ENCODE measurements at regions not wholly inside any gene's neighbourhood (a gene's known extent, or its start where the extent isn't known, plus 50 kb on each side); places are given as distances from the start of the nearest gene placed in this dataset.
"Not testable (repeated sequence)": the region's sequence is repeated elsewhere in the genome, so short reads cannot be mapped to it uniquely, and the experiment has no call there.

DNA sequence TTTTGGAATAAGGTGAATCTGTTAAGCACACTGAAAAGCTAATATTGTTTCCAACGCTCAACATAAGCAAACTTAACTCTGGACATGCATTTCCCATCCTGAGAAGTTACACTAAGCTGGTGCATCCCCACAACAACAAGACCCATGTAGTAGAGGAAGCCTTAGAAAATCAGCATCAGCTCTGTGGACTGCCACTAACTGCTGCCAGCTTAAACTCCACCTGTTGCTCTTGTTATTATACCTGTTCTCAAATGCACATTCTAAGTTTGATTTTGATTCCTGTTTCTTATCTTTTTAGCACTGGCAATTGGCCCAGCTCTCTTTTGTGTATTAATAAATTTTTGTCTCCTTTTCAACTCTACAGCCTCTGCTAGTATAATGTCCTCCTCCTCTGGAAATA is 924.8 kb downstream of the DNAH5 start:
- no peak for DNase-seq

DNA sequence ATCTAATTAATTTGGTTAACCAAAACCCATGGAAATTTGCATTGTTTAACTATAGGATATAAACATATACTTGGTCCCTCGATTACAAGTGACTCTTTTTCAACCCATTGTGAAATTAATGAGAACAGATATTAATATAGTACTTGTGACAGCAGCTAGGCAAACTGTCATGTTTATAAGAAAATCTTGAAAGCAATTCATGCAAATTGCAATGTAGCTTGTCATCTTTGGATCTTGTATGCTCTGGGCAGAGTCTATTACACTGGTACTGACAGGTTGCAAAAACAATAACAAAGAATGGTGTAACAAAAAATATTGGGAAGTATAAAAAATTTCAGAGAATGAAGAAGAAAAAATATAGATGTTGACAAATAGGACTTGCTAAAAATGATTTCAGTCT is 941.0 kb downstream of the DNAH5 start:
- DNase-seq: no peak

DNA sequence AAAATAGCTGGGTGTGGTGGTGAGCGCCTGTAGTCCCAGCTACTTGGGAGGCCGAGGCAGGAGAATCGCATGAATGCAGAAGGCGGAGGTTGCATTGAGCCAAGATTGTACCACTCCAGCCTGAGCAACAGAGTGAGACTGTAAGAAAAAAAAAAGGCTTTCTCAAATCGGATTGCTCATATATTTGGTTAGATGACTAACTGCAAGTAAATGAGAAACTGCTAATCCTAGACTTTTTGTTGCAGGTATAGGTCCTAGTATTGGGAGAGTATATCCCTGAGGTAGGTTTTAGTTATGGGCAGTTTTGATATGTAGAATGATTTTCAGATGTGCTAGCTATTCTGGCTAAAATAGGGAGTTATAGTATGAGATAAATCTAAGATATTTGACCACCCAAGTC is 944.8 kb downstream of the DNAH5 start:
- no peak for DNase-seq

DNA sequence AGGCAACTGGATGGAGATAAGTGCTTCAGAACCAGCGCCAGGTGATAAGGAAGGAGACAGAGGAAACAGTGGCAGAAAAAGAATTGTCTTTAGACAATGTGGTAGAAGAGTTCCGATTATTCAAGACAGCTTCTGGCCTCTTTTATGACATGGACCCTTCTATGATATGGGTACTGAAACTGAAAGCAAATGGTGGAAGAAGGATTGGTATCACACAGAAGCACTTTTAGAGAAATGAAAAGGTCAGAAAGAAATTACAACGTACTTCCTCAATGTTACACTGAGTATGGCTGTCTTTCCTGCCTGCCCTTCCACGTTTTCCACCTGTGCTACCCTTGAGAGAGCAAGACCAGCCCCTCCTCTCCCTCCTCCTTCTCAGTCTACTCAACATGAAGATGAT is 959.3 kb downstream of the DNAH5 start:
- DNase-seq: no peak

DNA sequence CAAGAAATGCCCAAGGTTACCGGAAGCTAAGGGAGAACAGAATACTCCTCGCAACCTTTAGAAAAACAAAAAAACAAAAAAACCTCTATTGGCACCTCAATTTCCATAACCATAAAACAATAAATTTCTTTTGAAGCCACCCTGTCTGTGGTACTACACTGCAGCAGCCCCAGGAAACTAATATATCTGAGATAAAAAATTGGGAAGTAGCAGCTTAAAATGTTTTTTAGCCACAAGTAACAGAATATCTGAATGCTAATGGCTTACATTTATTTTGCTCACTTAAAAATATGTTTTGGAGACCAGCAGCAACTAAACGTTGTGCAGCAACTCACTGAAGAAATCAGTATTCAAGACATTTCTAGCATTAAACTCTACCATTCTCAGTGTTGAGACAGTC is 969.6 kb downstream of the DNAH5 start:
- no peak for DNase-seq

DNA sequence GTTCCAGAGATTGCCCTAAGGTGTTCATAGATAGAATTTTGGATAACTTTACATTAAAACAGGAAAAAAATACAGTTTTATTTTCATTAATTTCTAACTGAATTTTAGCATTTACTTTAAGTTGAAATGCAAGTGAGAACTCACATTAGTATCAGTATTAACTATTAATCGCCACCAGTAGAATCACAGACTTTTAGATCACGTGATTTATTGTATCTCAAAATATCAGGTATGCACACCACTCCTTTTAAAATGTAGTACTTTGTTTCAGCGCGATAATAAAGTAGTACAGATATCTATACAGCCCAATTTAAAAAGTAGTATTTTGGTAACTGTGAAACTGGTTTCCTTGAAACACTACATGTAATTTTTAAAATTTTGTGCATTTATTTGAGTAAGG is 978.7 kb downstream of the DNAH5 start:
- no peak for DNase-seq

DNA sequence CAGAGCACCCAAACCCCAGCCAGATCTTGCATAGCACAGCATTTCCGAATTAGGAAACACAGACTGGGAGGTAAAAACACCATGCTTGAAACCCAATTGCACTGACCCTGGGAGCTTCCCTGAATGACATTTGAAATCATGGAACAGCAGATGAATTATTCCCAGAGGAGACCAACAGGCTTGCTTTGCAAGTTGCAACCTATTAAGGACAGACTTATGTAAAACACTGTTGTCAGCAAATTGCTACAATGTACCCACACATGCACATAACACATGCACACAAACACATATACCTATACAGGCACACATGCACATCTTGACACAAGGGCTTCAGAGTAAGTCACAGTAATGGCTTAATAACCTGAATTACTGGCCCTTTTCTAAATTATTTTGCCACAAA is 984.8 kb downstream of the DNAH5 start:
- no peak for DNase-seq

DNA sequence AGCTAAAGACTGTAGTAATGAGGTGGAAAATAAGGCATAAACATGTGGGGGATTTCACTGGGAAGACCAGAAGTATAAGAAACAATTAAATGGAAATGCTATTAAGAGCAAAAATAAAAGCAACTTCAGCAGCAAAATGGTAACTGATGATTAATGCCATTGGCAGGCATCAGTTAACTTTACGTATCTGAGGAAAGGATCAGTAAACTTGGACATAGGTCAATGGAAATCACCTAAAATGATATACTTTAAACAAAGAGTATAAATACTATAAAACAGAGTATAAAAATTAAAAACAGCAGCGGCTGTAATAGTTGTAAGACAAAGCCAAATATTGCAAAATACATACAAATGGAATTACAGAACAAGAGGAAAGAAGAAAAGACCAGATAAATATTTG is 992.1 kb downstream of the DNAH5 start:
- no peak for DNase-seq

DNA sequence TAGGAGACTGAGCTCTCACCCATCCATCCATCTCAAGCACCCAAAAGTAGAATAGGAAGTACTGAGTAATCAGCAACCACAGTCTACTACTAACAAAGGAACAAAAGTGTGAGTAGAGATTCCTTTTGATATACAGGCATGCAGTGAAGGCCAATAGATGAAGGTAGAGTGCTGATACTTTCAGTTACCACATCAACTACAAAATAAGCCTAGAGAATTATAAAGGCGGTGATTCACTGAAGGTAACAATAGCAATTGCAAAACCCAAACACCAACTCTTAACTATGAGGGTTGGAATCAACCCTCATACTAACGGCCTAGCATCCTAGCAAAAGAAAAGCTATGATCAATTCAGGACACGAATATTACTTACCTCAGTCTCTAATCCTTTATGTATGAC is 992.6 kb downstream of the DNAH5 start:
- no peak for DNase-seq

DNA sequence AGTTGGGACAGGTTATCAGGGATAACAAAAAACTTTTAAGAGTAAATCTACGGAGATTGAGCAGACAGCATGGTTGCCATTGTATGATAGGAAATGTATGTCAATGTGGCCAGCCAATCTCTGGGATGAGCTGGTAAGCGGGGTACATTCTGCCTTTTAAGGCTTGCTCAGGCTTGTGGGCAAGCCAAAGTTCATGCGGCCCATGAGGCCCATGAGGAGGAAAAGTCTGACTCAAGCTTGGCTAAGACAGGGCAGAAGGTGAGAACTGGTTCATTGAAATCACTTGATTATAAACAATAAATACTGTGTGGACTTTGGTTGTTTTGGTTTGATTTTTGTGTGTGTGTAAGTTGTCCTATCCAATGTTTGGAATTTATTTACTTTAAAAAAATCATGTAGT is 997.1 kb downstream of the DNAH5 start:
- DNase-seq: no peak

DNA sequence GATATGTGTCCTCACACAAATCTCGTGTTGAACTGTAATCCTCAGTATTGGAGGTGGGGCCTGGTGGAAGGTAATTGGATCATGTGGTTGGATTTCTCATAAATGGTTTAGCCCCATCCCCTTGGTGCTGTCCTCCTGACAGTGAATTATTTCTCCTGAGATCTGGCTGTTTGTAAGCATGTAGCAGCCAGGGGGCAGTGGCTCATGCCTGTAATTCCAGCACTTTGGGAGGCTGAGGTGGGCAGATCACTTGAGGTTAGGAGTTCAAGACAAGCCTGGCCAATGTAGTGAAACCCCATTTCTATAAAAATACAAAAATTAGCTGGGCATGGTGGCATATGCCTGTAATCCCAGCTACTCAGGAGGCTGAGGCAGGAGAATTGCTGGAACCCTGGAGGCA is 999.0 kb downstream of the DNAH5 start:
- not testable (repeated sequence) for DNase-seq

DNA sequence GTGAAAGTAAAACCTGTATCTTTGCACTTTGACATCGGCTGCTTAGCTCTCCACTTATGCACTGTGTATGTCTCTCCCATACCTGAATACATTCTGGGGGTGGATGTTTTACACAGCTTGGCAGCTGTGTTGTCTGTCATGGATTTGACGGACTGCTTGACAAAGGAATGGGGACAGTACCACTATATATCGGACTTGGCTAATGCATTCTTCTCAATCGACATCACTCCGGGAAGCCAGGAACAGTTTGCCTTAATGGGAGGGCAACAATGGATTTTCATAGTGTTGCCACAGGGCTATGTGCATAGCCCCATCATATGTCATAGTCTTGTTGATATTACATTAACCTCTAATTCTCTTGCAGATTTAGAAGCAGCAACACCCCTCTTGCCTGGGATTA is 1008.3 kb downstream of the DNAH5 start:
- no peak for DNase-seq

DNA sequence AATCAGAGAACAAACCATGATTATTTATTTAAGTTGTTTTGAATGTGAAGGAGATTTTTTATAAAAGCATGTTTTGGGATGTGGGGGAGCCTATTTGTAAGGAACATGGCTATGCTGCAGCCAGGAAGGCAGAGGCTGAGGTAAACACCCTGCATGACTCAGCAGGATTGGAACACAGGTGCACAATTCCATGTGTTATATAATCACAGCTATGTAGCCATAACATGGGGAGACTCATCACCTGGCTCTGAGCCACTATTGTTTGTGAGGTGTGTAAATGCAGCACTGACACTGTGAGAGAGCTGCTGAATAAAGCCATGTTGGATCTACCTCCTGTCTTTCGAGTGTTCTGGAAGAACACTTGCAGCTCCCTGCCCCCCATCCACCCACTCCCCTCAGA is 1009.8 kb downstream of the DNAH5 start:
- DNase-seq: no peak

DNA sequence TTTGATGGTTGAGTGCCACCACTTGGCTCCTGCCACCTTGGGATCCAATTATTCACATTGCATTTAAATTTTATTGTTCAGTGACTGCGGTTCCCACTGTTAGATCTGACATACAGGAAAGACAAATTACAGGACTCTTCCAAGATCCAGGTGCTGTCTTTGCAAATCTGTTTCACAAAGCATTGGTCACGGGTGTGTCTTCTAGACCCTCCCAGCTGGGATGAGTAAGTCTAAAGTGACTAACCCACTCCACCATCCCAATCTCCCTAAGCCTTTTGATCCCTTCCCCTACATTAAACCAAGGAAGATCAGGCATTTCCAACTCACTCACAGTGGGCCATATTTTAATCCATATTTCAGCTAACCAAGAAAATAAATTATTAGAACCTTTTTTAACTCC is 1016.3 kb upstream of the CTNND2 start:
- DNase-seq: no peak

DNA sequence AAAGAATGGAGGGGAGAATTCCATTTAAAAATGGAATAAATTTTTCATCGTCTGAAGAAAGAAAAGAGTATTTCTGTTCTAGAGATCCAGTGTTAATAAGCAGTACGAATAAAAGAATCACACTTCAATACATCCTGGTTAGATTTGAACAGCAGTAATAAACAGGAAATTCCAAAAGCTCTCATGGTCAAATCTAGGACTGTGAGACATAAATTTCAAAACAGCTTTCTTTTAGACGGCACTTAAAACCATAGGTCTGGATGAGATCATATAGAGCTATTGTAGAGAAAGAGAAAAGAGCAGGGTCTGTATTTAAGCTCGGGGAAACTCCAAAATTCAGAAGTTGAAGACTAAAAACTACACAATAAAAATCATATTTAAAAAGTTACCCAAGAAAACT is 1006.9 kb upstream of the CTNND2 start:
- no peak for DNase-seq

DNA sequence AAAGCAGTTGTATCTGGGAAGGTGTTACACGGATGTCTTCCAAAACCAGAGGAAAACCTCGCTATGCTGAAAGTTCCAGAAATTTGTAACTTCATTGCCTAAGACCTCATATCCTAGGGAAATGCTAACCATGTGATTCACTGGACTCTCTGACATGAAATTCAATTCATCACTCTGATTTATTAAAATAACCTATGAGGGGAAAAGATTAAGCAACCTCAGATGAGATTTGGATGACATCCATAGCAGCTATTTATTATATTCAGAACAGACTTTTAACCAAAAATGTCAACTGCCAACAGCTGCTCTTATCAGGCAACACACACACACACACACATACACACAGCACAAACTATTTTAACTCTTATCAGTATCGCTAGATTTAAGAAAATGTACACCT is 1006.4 kb upstream of the CTNND2 start:
- DNase-seq: no peak

DNA sequence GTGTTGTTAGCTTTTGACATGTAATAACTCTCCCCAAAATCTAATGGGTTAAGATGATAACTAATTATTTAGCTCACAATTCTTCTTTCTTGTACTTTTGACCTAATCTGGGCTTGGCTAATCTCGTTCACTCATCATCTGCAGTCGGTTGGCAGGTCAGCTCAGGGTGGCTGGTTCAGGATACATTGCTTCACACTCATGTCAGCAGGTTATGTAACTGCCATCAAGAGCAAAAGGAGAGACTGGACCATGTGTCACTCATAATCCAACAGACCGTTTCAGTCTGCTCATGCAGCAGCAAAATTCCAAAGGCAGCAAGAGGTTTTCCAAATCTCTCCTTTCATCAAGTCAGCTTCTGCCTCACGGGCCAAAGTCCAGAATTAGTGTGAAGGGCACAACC is 998.4 kb upstream of the CTNND2 start:
- DNase-seq: no peak

DNA sequence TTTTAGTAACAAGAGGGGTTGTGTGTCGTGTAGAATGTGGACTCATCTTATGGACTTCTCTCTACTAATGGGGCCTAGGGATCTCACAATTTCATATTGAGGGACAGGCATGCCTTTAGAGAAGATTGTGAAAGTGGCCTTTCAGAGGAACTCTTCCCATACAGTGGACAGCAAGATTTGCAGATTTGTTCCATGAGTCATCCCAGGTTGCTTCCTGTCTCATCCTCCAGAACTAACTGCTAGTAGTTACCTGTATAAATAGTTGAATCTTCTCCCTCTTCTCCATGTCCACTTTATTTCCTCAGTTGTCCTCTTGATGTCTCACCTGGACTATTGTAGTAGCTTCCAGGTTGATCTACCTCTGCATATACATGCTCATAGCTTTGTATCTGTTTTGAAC is 997.5 kb upstream of the CTNND2 start:
- no peak for DNase-seq

DNA sequence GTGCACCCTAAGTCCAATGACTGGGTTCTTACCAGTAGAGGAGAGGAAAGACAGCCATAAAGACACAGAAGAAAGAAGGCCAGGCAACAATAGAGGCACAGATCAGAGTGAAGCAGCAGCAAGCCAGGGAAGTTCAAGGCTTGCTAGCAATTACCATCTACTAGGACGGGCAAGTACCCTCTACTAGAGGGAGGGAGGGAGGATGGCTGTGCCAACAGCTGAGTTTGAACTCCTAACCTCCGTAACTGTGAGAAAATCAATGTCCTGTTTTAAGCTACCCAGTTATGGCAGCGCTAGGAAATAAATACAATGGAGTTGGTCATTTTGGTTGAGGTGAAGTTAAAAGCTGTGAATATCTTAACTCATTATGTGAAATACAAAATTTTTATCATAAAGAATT is 991.8 kb upstream of the CTNND2 start:
- no peak for DNase-seq

DNA sequence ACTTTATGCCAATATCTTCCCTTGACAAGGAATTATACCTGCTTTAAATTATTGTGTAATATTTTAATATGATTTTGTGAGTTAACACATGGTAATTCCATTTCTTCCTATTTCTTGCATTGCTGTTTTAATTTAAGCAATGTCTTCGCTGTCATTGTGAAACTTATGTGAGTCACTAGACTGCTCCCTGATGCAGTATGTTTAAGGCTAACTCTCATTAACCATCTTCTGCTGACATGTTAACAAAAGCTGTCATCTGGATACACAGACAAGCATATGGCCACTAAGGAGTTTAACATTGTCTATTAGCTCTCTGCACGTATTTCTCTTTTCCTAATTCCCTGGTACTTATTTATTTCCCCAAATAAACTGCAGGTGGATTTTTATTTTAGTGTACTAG is 980.8 kb upstream of the CTNND2 start:
- no peak for DNase-seq

DNA sequence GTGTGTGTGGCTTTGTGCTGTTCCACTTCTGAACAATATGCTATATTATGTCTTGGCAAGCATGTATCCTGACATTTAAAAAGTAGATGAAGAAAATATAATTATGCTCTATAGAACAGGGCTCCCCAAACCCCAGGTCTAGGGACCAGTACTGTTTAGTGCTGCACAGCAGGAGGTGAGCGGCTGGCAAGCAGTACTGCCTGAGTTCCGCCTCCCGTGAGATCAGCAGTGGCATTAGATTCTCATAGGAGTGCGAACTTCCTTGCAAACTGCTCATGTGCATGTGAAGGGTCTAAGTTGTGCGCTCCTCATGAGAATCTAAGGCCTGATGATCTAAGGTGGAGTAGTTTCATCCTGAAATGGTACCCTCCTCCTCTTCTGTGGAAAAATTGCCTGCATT is 979.1 kb upstream of the CTNND2 start:
- DNase-seq: no peak

DNA sequence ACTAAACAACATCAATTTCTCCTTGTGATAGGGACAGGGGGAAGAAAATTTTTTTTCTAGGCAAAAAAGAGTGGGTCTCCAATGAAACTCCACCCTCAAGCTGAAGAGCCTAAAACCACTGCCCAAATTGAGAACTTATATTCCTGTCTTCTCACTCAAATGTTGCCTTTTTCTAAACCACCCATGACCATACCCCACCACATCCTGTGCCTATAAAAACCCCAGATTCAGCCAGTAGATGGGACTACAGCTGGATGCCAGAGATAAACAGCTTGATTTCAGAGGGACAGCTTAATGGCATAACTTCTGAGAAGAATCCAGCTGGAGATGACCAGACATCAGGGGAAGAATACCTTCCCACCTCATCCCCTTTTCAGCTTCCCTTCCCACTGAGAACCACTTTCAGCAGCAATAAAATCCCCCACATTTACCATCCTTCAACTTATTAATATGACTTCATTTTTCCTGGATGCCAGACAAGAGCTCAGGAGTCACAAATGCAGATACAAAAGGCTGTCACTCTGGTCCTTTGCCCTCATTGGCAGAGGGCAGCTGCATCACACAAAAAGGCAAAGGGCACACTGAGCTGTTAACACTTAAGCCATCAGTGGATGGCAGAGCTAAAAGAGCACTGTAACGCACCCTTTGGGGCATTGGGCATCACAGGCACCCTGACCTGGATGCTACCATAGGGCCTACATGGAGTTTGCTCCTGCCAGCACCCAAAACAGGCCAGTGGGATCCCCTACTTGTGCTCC is 972.5 kb upstream of the CTNND2 start:
- DNase-seq: no peak

DNA sequence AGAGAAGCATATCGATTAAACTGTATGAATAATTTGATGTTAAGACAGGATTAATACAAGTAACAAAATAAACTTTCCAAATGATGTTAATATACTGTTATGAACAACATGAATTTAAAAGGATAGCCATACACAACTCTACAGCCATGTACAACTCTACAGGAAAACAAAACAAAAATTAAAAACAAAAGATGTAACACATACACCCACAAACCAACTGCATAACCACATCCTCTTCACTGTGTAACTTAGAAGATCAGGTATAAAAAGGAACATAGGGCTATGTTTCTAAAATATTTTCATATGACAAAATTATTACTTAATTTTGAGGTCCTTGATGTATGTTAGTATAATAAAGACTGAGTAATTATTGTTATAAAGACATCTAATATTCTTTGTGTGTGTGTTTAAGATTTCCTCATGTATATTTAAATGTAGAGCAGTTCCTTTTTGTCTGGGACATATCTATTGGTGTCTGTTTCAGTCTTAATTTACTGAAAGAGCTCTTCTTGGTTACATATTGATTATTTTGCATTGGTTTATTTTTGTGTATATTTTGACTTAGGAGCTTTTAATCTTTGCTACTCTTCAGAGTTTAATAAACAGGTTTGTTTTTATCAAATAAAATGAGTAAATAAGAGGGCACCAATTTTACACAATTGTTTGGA is 966.8 kb upstream of the CTNND2 start:
- DNase-seq: no peak

DNA sequence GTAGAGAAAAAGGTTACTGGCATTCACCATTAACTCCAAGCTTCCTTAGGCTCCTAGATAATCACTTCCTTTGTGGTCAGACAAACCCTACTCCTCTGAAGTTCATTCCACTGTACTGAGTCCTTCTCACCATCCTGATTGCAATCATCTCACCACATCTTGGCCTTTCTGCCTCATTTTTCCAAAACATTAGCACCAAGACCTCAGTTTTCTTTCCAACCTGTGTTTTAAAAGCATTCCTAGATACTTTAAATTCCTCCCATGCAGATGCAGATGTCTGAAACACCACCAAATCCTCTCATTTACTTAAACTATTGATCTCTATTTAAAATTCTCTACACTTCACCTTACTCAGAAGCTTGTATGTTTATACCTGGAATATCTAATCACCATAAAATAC is 961.3 kb upstream of the CTNND2 start:
- no peak for DNase-seq

All from NCI-H187 (cell line).